Astrocyte (in vitro differentiated cells and primary cell): ENCODE measurements at regions not wholly inside any gene's neighbourhood (a gene's known extent, or its start where the extent isn't known, plus 50 kb on each side); places are given as distances from the start of the nearest gene placed in this dataset.

Experiments
- DNase-seq: peaks from one replicate; pipeline ENCODE4 v3.0.0-alpha.2; 2010; ENCODE audit warnings: low read depth
- FAIRE-seq: peaks from 2 replicates; lab custom pipeline; 2011; peaks lifted over from hg19 to GRCh38; lab: Jason Lieb, UNC
- H2AFZ ChIP-seq: 2 replicates; pipeline ENCODE4 v1.6.0; 2012; ENCODE audit warnings: low read depth, low read length, inconsistent platforms
- H3K27ac ChIP-seq: 2 replicates; pipeline ENCODE4 v1.5.1; 2011; ENCODE audit warnings: low read depth, low read length, inconsistent platforms
- H3K27me3 ChIP-seq: 2 replicates; pipeline ENCODE4 v1.6.0; 2011; ENCODE audit warnings: low read length, inconsistent platforms; ENCODE audit not compliant: insufficient read depth
- H3K36me3 ChIP-seq: 2 replicates; pipeline ENCODE4 v1.5.1; 2011; ENCODE audit warnings: low read length, inconsistent platforms; ENCODE audit not compliant: insufficient read depth
- H3K4me1 ChIP-seq: 2 replicates; pipeline ENCODE4 v1.5.1; 2011; ENCODE audit warnings: low read length, inconsistent platforms; ENCODE audit not compliant: insufficient read depth
- H3K4me2 ChIP-seq: 2 replicates; pipeline ENCODE4 v1.6.0; 2012; ENCODE audit warnings: low read length, inconsistent platforms
- H3K4me3 ChIP-seq: 2 replicates; pipeline ENCODE4 v1.5.1; 2011; ENCODE audit warnings: low read depth, mild to moderate bottlenecking, low read length, inconsistent platforms; ENCODE audit not compliant: insufficient read depth
- H3K79me2 ChIP-seq: 2 replicates; pipeline ENCODE4 v1.6.0; 2012; ENCODE audit warnings: mild to moderate bottlenecking, low read length, inconsistent platforms; ENCODE audit not compliant: insufficient read depth
- H3K9ac ChIP-seq: 2 replicates; pipeline ENCODE4 v1.6.0; 2012; ENCODE audit warnings: mild to moderate bottlenecking, low read length, inconsistent platforms
- H3K9me3 ChIP-seq: 2 replicates; pipeline ENCODE4 v1.5.1; 2012; ENCODE audit warnings: low read depth, mild to moderate bottlenecking, low read length, inconsistent platforms; ENCODE audit not compliant: insufficient read depth
- H4K20me1 ChIP-seq: 2 replicates; pipeline ENCODE4 v1.6.0; 2012; ENCODE audit warnings: low read length, inconsistent platforms; ENCODE audit not compliant: insufficient read depth
- H3K27ac Mint-ChIP-seq: one replicate; pipeline ENCODE4 v1.8.0; 2021; ENCODE audit warnings: mild to moderate bottlenecking, mixed read lengths; ENCODE audit not compliant: unreplicated experiment
- H3K27me3 Mint-ChIP-seq: one replicate; pipeline ENCODE4 v1.8.0; 2021; ENCODE audit warnings: low read depth, mixed read lengths; ENCODE audit not compliant: unreplicated experiment
- H3K36me3 Mint-ChIP-seq: one replicate; pipeline ENCODE4 v1.8.0; 2021; ENCODE audit warnings: low read depth, mixed read lengths; ENCODE audit not compliant: unreplicated experiment
- H3K4me1 Mint-ChIP-seq: one replicate; pipeline ENCODE4 v1.8.0; 2021; ENCODE audit warnings: low read depth, mixed read lengths; ENCODE audit not compliant: unreplicated experiment
- H3K4me3 Mint-ChIP-seq: one replicate; pipeline ENCODE4 v1.8.0; 2021; ENCODE audit warnings: mild to moderate bottlenecking, moderate library complexity, mixed read lengths; ENCODE audit not compliant: unreplicated experiment
- H3K9me3 Mint-ChIP-seq: one replicate; pipeline ENCODE4 v1.8.0; 2021; ENCODE audit warnings: mild to moderate bottlenecking, mixed read lengths; ENCODE audit not compliant: unreplicated experiment
- CTCF ChIP-seq: IDR thresholded peaks from 2 replicates; pipeline ENCODE4 v1.5.1; 2011; ENCODE audit warnings: low read depth, mild to moderate bottlenecking, inconsistent platforms, low read length, moderate library complexity; ENCODE audit not compliant: insufficient read depth
- EZH2 ChIP-seq: IDR thresholded peaks from 2 replicates; pipeline ENCODE4 v1.6.1; 2012; ENCODE audit warnings: mild to moderate bottlenecking, low read length, inconsistent platforms; ENCODE audit not compliant: insufficient read depth

GRCh38 chr4:64940698-64941097, 531.4 kb upstream of the TECRL start:
- Mint-ChIP-seq H3K27me3 (no peaks in the 10 kb centered on the region), H3K4me1 (peaks cover 6% of the 10 kb centered on the region), H3K27ac (no peak overlapping the region), H3K9me3 (no peaks in the 10 kb centered on the region), H3K4me3 (no peak overlapping the region), H3K36me3 (no peaks in the 10 kb centered on the region)
- peak; percentile 86 for DNase-seq
- Histone ChIP-seq H3K36me3 (no peaks in the 10 kb centered on the region), H3K4me2 (peak overlapping the region; percentile 41), H3K4me3 (no peak overlapping the region), H3K4me1 (no peaks in the 10 kb centered on the region), H3K27me3 (no peaks in the 10 kb centered on the region), H3K9me3 (no peaks in the 10 kb centered on the region), H3K79me2 (no peaks in the 10 kb centered on the region), H3K27ac (peak overlapping the region; percentile 18), H2AFZ (no peak overlapping the region), H3K9ac (no peak overlapping the region), H4K20me1 (no peaks in the 10 kb centered on the region)
- TF ChIP-seq CTCF (no peak), EZH2 (no peak)
- no peak for FAIRE-seq

GRCh38 chr4:64935469-64936001, 526.3 kb upstream of the TECRL start:
- H3K36me3 Mint-ChIP-seq: no peaks in the 10 kb centered on the region
- no peak for TF ChIP-seq EZH2
- no peak for TF ChIP-seq CTCF
- no peak overlapping the region for H3K27ac Mint-ChIP-seq
- Histone ChIP-seq H3K9me3 (no peaks in the 10 kb centered on the region), H3K4me3 (no peak overlapping the region), H3K4me1 (no peaks in the 10 kb centered on the region), H3K4me2 (no peak overlapping the region), H3K36me3 (no peaks in the 10 kb centered on the region), H4K20me1 (no peaks in the 10 kb centered on the region), H3K79me2 (no peaks in the 10 kb centered on the region), H2AFZ (no peak overlapping the region), H3K27me3 (no peaks in the 10 kb centered on the region), H3K27ac (no peak overlapping the region), H3K9ac (no peak overlapping the region)
- H3K4me3 Mint-ChIP-seq: no peak overlapping the region
- FAIRE-seq: no peak
- H3K9me3 Mint-ChIP-seq: no peaks in the 10 kb centered on the region
- H3K4me1 Mint-ChIP-seq: peaks cover 3% of the 10 kb centered on the region
- no peaks in the 10 kb centered on the region for H3K27me3 Mint-ChIP-seq
- DNase-seq: no peak

- H3K9me3 ChIP-seq: no peaks in the 10 kb centered on the region
- no peak overlapping the region for H2AFZ ChIP-seq
- H3K4me2 ChIP-seq: no peak overlapping the region
- no peak overlapping the region for H3K27ac Mint-ChIP-seq
- no peaks in the 10 kb centered on the region for H3K9me3 Mint-ChIP-seq
- H3K4me1 Mint-ChIP-seq: no peaks in the 10 kb centered on the region
- TF ChIP-seq EZH2 (no peak), CTCF (no peak)
- no peak overlapping the region for H3K4me3 ChIP-seq
- no peak overlapping the region for H3K9ac ChIP-seq
- H3K4me3 Mint-ChIP-seq: no peak overlapping the region
- H3K27me3 Mint-ChIP-seq: no peaks in the 10 kb centered on the region
- H3K27ac ChIP-seq: no peak overlapping the region
- H3K79me2 ChIP-seq: no peaks in the 10 kb centered on the region
- no peak for DNase-seq
- no peaks in the 10 kb centered on the region for H3K36me3 ChIP-seq
- H3K36me3 Mint-ChIP-seq: no peaks in the 10 kb centered on the region
- H3K4me1 ChIP-seq: no peaks in the 10 kb centered on the region
- no peaks in the 10 kb centered on the region for H3K27me3 ChIP-seq
- no peak for FAIRE-seq
- no peaks in the 10 kb centered on the region for H4K20me1 ChIP-seq
Measured at GRCh38 chr4:64911846-64912245, 502.6 kb upstream of the TECRL start.
